Small intestine (tissue), 7 donors: ENCODE measurements at regions not wholly inside any gene's neighbourhood (a gene's known extent, or its start where the extent isn't known, plus 50 kb on each side); places are given as distances from the start of the nearest gene placed in this dataset.

Source experiments
- DNase-seq, 2 donors: peaks; one replicate each; pipeline versions ENCODE4 v3.0.0 to v3.0.0-alpha.2; 2013
- FAIRE-seq: peaks from 2 replicates; lab custom pipeline; 2012; peaks lifted over from hg19 to GRCh38; lab: Jason Lieb, UNC
- H3K27ac ChIP-seq, 3 donors: one replicate each; pipeline ENCODE4 v1.5.1; 2013; ENCODE audit warnings: low read length in 2 of 3, mild to moderate bottlenecking in 2 of 3, control low read depth in 1 of 3, inconsistent platforms in 1 of 3, low read depth in 1 of 3, moderate library complexity in 1 of 3
- H3K27me3 ChIP-seq, 3 donors: one replicate each; pipeline ENCODE4 v1.6.1; 2013; ENCODE audit warnings: low read length in 3 of 3, inconsistent platforms in 1 of 3; ENCODE audit not compliant: control insufficient read depth in 3 of 3, insufficient read depth in 3 of 3
- H3K36me3 ChIP-seq, 3 donors: one replicate each; pipeline ENCODE4 v1.6.1; 2013; ENCODE audit warnings: low read length in 3 of 3, inconsistent platforms in 1 of 3, low read depth in 1 of 3, mild to moderate bottlenecking in 1 of 3, moderate library complexity in 1 of 3; ENCODE audit not compliant: control insufficient read depth in 3 of 3, insufficient read depth in 2 of 3
- H3K4me1 ChIP-seq, 3 donors: one replicate each; pipeline ENCODE4 v1.6.1; 2013; ENCODE audit warnings: low read length in 2 of 3, inconsistent platforms in 1 of 3, low read depth in 1 of 3, mild to moderate bottlenecking in 1 of 3, moderate library complexity in 1 of 3; ENCODE audit not compliant: control insufficient read depth in 3 of 3, insufficient read depth in 2 of 3
- H3K4me3 ChIP-seq, 3 donors: one replicate each; pipeline ENCODE4 v1.5.1; 2013; ENCODE audit warnings: low read length in 3 of 3, control low read depth in 1 of 3, inconsistent platforms in 1 of 3, low read depth in 1 of 3, mild to moderate bottlenecking in 1 of 3, moderate library complexity in 1 of 3
- H3K9me3 ChIP-seq, 2 donors: one replicate each; pipeline ENCODE4 v1.6.1; 2013; ENCODE audit warnings: low read depth in 1 of 2, low read length in 1 of 2; ENCODE audit not compliant: control insufficient read depth in 2 of 2, insufficient read depth in 1 of 2
- WGBS, 3 donors: extraction: QIAGEN DNeasy Blood & Tissue Kit; methylation state at CpG; one replicate each; pipeline ENCODE4 v1.1.7; 2013; 5-methylcytosine and 5-hydroxymethylcytosine counted together
- donor health status: healthy with polysubstance abuse.
- donor health status: control.
- donor health status: control.
- donor health status: Bipolar disorder and iron deficiency.
- donor health status: healthy.

DNA sequence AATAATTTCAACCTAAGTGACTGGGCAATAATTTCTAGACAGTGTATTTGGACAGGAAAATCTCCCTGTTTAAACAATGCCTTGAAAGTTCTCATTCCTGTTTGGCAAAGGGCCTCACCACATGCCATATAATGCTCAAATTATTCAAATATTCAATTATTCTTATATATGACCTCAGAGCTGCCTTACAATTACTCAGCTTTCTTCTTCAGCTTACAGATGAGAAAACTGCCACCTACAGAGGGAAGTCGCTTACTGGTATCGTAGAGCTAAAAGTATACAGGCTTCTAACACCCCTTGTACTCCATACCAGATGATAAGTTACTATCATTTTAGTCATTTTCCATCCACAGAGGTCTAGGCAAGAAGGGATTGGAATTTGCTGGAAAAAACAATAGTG is 830.3 kb downstream of the BRINP1 start:
- H3K27me3 ChIP-seq: no peaks in the 10 kb centered on the region
- H3K4me3 ChIP-seq: no peak overlapping the region
- FAIRE-seq: no peak
- WGBS, 3 donors: 84 to 93% (median 90%) methylated on average over 2 of the region's 2 CpGs
- H3K9me3 ChIP-seq: no peaks in the 10 kb centered on the region
- H3K4me1 ChIP-seq: no peaks in the 10 kb centered on the region
- H3K27ac ChIP-seq: no peak overlapping the region
- no peaks in the 10 kb centered on the region for H3K36me3 ChIP-seq
- no peak for DNase-seq

GRCh38 chr9:118553465-118553864 is 815.8 kb downstream of the BRINP1 start:
- DNase-seq (no peak), FAIRE-seq (no peak)
- H3K36me3 ChIP-seq: no peaks in the 10 kb centered on the region
- no peaks in the 10 kb centered on the region for H3K27me3 ChIP-seq
- WGBS, 3 donors: 94 to 96% (median 94%) methylated on average over 1 of the region's 1 CpG
- H3K9me3 ChIP-seq: no peaks in the 10 kb centered on the region
- H3K4me1 ChIP-seq: no peaks in the 10 kb centered on the region
- H3K27ac ChIP-seq: no peak overlapping the region
- no peak overlapping the region for H3K4me3 ChIP-seq

- DNase-seq (no peak), FAIRE-seq (no peak)
- whole genome bisulfite sequencing, 3 donors: 61 to 76% (median 67%) methylated on average over 7 of the region's 7 CpGs
- H3K4me1 ChIP-seq: no peaks in the 10 kb centered on the region
- H3K27ac ChIP-seq: no peak overlapping the region
- no peaks in the 10 kb centered on the region for H3K9me3 ChIP-seq
- H3K36me3 ChIP-seq: no peaks in the 10 kb centered on the region
- H3K4me3 ChIP-seq: no peak overlapping the region
- H3K27me3 ChIP-seq: no peaks in the 10 kb centered on the region
These were observed 814.2 kb downstream of the BRINP1 start for GRCh38 chr9:118554987-118555386.

DNA sequence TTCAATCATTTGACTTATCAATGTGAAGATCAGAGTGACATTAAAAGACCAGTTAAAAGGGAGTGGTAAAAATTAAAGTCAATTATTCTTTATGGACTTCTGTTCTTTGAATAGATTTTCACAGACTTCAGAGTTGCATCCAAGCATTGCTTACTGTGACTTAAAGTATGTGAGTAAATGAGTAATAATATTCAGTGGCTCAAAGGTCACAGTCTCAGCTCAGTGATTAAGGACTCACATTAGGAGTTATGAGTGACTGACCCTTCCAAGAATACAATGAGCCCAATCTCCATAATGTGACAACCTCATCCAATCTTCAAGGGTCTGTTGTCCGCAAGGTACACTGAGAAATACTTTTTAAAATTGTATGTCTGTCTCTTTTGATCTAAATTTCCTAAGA is 811.2 kb downstream of the BRINP1 start:
- FAIRE-seq: no peak
- no peak overlapping the region for H3K27ac ChIP-seq
- WGBS, 3 donors: 72 to 94% (median 90%) methylated on average over 1 of the region's 1 CpG

DNA sequence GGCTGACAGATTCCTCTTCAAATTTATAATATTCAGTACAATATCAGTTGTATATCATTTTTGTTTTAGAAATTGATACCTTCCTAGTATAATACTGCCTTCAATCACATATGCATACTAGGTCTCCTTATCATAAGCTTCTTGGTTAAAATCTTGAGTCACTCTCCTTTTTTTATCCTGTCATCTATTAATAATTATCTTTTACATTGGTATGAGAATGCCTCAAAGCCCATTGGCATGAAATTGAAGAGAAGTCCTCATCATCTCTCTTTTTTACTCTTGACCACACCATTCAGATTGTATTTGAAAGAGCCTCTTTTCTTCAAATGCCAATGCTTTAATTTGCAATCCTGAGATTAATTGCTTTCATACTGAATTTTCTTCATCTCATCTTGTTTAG is 810.3 kb downstream of the BRINP1 start:
- Histone ChIP-seq H3K36me3 (no peaks in the 10 kb centered on the region), H3K4me3 (no peak overlapping the region), H3K27ac (no peak overlapping the region), H3K27me3 (no peaks in the 10 kb centered on the region), H3K9me3 (no peaks in the 10 kb centered on the region), H3K4me1 (no peaks in the 10 kb centered on the region)
- FAIRE-seq: no peak
- no peak for DNase-seq

More for the DNA sequence above, 811.2 kb downstream of the BRINP1 start:
- Histone ChIP-seq H3K4me1 (no peaks in the 10 kb centered on the region), H3K27me3 (no peaks in the 10 kb centered on the region), H3K36me3 (no peaks in the 10 kb centered on the region), H3K4me3 (no peak overlapping the region), H3K9me3 (no peaks in the 10 kb centered on the region)
- DNase-seq: no peak

- Histone ChIP-seq H3K27me3 (no peaks in the 10 kb centered on the region), H3K9me3 (no peaks in the 10 kb centered on the region), H3K36me3 (no peaks in the 10 kb centered on the region), H3K27ac (no peak overlapping the region), H3K4me1 (no peaks in the 10 kb centered on the region), H3K4me3 (no peak overlapping the region)
- DNase-seq (no peak), FAIRE-seq (no peak)
- WGBS, 3 donors: 66 to 67% (median 66%) methylated on average over 3 of the region's 3 CpGs
These were observed 808.2 kb downstream of the BRINP1 start for GRCh38 chr9:118561051-118561450.

- Histone ChIP-seq H3K27ac (no peak overlapping the region), H3K9me3 (no peaks in the 10 kb centered on the region), H3K36me3 (no peaks in the 10 kb centered on the region), H3K4me3 (no peak overlapping the region), H3K4me1 (no peaks in the 10 kb centered on the region), H3K27me3 (no peaks in the 10 kb centered on the region)
- DNase-seq (no peak), FAIRE-seq (no peak)
- WGBS, 3 donors: 72 to 80% (median 75%) methylated on average over 2 of the region's 2 CpGs
These were observed 805.6 kb downstream of the BRINP1 start for GRCh38 chr9:118563677-118564076.

DNA sequence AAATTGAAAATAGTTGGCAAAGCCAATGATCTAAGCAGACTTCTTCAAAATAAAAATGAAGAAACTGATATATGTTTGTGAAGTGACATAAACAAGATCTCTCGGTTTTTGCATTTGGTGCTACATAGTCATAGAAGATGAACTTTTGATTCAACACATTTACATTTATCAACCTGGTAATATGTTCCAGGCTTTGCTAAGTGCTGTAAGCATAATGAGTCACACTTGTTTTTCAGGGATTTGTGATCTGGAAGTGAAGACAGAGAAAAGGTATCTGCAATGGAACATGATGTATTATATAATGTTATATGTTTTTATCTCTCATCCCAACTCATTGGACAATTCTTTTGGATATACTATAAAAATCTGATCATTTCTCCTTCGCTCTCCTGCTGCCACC is 801.4 kb downstream of the BRINP1 start:
- DNase-seq (no peak), FAIRE-seq (no peak)
- 81 to 86% (median 86%) methylated on average over 2 of the region's 2 CpGs for WGBS, 3 donors
- no peaks in the 10 kb centered on the region for H3K36me3 ChIP-seq
- no peaks in the 10 kb centered on the region for H3K4me1 ChIP-seq
- H3K27ac ChIP-seq: no peak overlapping the region
- H3K9me3 ChIP-seq: no peaks in the 10 kb centered on the region
- no peak overlapping the region for H3K4me3 ChIP-seq
- H3K27me3 ChIP-seq: no peaks in the 10 kb centered on the region

- Histone ChIP-seq H3K36me3 (no peaks in the 10 kb centered on the region), H3K4me3 (no peak overlapping the region), H3K27me3 (no peaks in the 10 kb centered on the region), H3K9me3 (no peaks in the 10 kb centered on the region), H3K27ac (no peak overlapping the region), H3K4me1 (no peaks in the 10 kb centered on the region)
- no peak for FAIRE-seq
- 58 to 74% (median 67%) methylated on average over 3 of the region's 3 CpGs for WGBS, 3 donors
- DNase-seq: no peak
These were observed 800.5 kb downstream of the BRINP1 start for GRCh38 chr9:118568704-118569103.
